Activated CD8-positive, alpha-beta T cell treated with anti-CD3 and anti-CD28 coated beads, Interleukin-2, amount 10 ng/mL, durations not matched to agents 7 days and 5 days (primary cell): ENCODE measurements at regions not wholly inside any gene's neighbourhood (a gene's known extent, or its start where the extent isn't known, plus 50 kb on each side); places are given as distances from the start of the nearest gene placed in this dataset.
"Not testable (repeated sequence)": the region's sequence is repeated elsewhere in the genome, so short reads cannot be mapped to it uniquely, and the experiment has no call there.

Experiments used
- ATAC-seq: fragments of 150-1000 bp; cut with Tn5 transposase; one replicate; pipeline ENCODE4 v1.10.0; 2021; ENCODE audit warnings: moderate library complexity
- CTCF ChIA-PET: fragments of 350-600 bp; sonication (Branson Sonifier 250); formaldehyde crosslinking; loops from one replicate; lab custom pipeline; 2021; ENCODE audit warnings: antibody characterized with exemption; lab: Charles Lee
- POLR2A ChIA-PET: fragments of 350-600 bp; sonication (Branson Sonifier 250); formaldehyde crosslinking; loops from one replicate; lab custom pipeline; 2021; ENCODE audit warnings: antibody characterized with exemption; lab: Charles Lee
- DNase-seq: peaks from one replicate; pipeline ENCODE4 v3.0.0-alpha.2; 2020
- H3K27ac Mint-ChIP-seq: one replicate; pipeline ENCODE4 v1.8.0; 2021; ENCODE audit warnings: mild to moderate bottlenecking, mixed read lengths
- H3K27me3 Mint-ChIP-seq: one replicate; pipeline ENCODE4 v1.8.0; 2021; ENCODE audit warnings: low read depth, mixed read lengths
- H3K36me3 Mint-ChIP-seq: one replicate; pipeline ENCODE4 v1.8.0; 2021; ENCODE audit warnings: low read depth, mixed read lengths
- H3K4me1 Mint-ChIP-seq: one replicate; pipeline ENCODE4 v1.8.0; 2021; ENCODE audit warnings: low read depth, mixed read lengths
- H3K4me3 Mint-ChIP-seq: one replicate; pipeline ENCODE4 v1.8.0; 2021; ENCODE audit warnings: mild to moderate bottlenecking, mixed read lengths
- H3K9me3 Mint-ChIP-seq: one replicate; pipeline ENCODE4 v1.8.0; 2022; ENCODE audit warnings: mixed read lengths; ENCODE audit not compliant: insufficient read depth

DNA sequence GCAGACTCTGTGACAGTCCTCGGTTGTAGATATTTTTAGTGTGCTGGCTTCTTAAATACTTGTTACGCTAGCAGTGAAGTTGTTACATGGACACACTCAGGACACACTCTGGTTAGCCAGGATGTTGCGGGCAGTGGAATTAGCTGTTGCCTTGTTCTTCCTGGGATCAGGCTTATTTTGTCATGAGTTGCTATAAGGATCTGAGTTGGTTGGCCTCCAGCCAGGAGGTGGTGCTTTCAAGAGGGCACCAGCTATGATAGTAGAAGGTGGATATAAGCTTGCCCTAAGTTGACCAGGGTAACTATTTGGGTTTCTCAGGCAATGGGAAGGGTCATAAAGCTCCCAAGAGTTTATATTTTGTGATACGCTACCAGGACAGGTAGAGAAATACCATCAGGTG lies 150.1 kb upstream of the C1GALT1 start:
- no peaks in the 10 kb centered on the region for H3K36me3 Mint-ChIP-seq
- H3K9me3 Mint-ChIP-seq: no peaks in the 10 kb centered on the region
- no peaks in the 10 kb centered on the region for H3K4me1 Mint-ChIP-seq
- ATAC-seq (no peak), DNase-seq (no peak)
- H3K4me3 Mint-ChIP-seq: no peak overlapping the region
- ChIA-PET POLR2A (no interaction called here), CTCF (no interaction called here)
- peaks cover 14% of the 10 kb centered on the region for H3K27me3 Mint-ChIP-seq
- no peak overlapping the region for H3K27ac Mint-ChIP-seq

GRCh38 chr7:7035851-7036250 lies 146.5 kb upstream of the C1GALT1 start:
- ChIA-PET POLR2A (no interaction called here), CTCF (no interaction called here)
- H3K4me3 Mint-ChIP-seq: no peak overlapping the region
- H3K9me3 Mint-ChIP-seq: no peaks in the 10 kb centered on the region
- no peak overlapping the region for H3K27ac Mint-ChIP-seq
- no peaks in the 10 kb centered on the region for H3K4me1 Mint-ChIP-seq
- no peaks in the 10 kb centered on the region for H3K36me3 Mint-ChIP-seq
- DNase-seq (no peak), ATAC-seq (no peak)
- peaks cover 2% of the 10 kb centered on the region for H3K27me3 Mint-ChIP-seq

DNA sequence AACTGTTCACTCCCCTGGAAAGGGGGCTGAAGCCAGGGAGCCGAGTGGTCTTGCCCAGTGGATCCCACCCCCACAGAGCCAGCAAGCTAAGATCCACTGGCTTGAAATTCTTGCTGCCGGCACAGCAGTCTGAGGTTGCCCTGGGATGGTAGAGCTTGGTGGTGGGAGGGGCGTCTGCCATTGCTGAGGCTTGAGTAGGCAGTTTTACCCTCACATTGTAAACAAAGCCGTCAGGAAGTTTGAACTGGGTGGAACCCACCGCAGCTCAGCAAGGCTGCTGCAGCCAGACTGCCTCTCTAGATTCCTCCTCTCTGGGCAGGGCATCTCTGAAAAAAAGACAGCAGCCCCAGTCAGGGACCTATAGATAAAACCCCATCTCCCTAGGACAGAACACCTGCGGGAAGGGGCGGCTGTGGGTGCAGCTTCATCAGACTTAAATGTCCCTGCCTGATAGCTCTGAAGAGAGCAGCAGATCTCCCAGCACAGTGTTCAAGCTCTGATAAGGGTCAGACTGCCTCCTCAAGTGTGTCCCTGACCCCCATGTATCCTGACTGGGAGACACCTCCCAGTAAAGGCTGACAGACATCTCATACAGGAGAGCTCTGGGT lies 140.0 kb upstream of the C1GALT1 start:
- DNase-seq, H3K4me3 Mint-ChIP-seq, H3K27me3 Mint-ChIP-seq, H3K27ac Mint-ChIP-seq, ATAC-seq, POLR2A ChIA-PET, CTCF ChIA-PET, H3K36me3 Mint-ChIP-seq, H3K4me1 Mint-ChIP-seq, H3K9me3 Mint-ChIP-seq: not testable (repeated sequence)

GRCh38 chr7:7044806-7045205 lies 137.5 kb upstream of the C1GALT1 start:
- Mint-ChIP-seq H3K9me3 (no peaks in the 10 kb centered on the region), H3K36me3 (no peaks in the 10 kb centered on the region), H3K27ac (no peak overlapping the region), H3K4me3 (no peak overlapping the region), H3K27me3 (no peaks in the 10 kb centered on the region), H3K4me1 (no peaks in the 10 kb centered on the region)
- DNase-seq (no peak), ATAC-seq (no peak)
- CTCF ChIA-PET: no interaction called here
- POLR2A ChIA-PET: no interaction called here

DNA sequence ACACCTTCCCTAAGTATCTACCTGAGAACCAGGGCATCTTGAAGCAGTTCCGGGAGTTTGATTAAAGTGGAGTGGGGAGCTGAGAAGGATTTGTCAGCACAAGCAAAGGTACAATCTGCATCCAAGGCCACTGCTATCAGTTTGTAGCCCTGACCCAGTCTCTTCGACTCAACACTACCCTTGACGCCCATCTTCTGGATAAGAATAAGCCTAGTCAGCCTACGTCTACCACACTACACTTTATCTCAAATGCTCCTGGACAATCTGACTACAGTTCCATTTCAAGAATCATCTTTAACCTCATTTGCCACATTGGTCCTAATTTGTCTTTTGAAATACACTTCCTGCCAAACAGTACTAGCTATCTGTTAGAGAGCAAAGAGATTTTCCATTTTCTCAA lies 134.1 kb upstream of the C1GALT1 start:
- Mint-ChIP-seq H3K27ac (no peak overlapping the region), H3K36me3 (no peaks in the 10 kb centered on the region)

DNA sequence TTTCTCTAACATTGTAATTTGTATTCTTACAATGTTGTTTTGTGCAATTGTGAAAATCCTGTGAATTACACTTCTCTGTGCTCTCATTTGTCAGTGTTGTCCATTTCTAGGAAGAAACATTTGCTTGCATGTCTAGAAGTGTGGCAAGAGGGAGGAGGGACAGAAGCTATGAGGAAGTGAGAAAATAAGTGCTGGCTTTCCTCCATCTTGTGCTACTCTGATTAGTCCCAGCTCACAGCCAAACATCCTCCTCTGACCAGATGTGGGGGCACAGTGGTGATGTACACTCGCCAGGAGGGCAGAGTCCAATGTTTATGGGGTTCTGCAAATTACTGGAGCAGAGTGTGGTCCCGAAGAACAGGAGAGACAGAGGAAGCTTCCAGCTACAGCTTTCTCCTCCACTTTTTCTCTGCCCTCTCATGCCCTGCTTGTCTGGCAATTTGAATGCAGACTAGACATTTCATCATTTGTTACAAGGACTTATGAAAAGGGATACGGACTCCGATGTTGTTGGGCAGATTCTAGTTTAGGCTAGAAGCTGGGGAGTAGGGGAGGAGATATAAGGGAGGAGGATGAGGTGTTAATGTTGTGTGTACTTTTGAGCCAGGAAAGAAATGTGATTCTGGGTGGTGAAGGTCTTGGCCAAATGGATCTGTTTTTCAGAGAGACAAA lies 131.0 kb upstream of the C1GALT1 start:
- POLR2A ChIA-PET: no interaction called here

More for the DNA sequence above, 134.1 kb upstream of the C1GALT1 start:
- Mint-ChIP-seq H3K9me3 (no peaks in the 10 kb centered on the region), H3K4me3 (no peak overlapping the region), H3K27me3 (no peaks in the 10 kb centered on the region), H3K4me1 (no peaks in the 10 kb centered on the region)
- DNase-seq: no peak
- ChIA-PET CTCF (no interaction called here), POLR2A (no interaction called here)
- ATAC-seq: no peak

GRCh38 chr7:7054252-7054830 lies 128.0 kb upstream of the C1GALT1 start:
- ChIA-PET CTCF (no interaction called here), POLR2A (no interaction called here)
- no peak for DNase-seq
- H3K36me3 Mint-ChIP-seq: no peaks in the 10 kb centered on the region
- H3K9me3 Mint-ChIP-seq: no peaks in the 10 kb centered on the region
- no peak for ATAC-seq
- no peaks in the 10 kb centered on the region for H3K27me3 Mint-ChIP-seq
- H3K4me3 Mint-ChIP-seq: no peak overlapping the region
- no peak overlapping the region for H3K27ac Mint-ChIP-seq
- no peaks in the 10 kb centered on the region for H3K4me1 Mint-ChIP-seq

More for the DNA sequence above, 131.0 kb upstream of the C1GALT1 start:
- no peak for ATAC-seq
- no peak overlapping the region for H3K4me3 Mint-ChIP-seq
- no peak for DNase-seq
- H3K9me3 Mint-ChIP-seq: no peaks in the 10 kb centered on the region
- H3K27me3 Mint-ChIP-seq: no peaks in the 10 kb centered on the region
- no peak overlapping the region for H3K27ac Mint-ChIP-seq
- CTCF ChIA-PET: no interaction called here
- no peaks in the 10 kb centered on the region for H3K4me1 Mint-ChIP-seq
- H3K36me3 Mint-ChIP-seq: no peaks in the 10 kb centered on the region

DNA sequence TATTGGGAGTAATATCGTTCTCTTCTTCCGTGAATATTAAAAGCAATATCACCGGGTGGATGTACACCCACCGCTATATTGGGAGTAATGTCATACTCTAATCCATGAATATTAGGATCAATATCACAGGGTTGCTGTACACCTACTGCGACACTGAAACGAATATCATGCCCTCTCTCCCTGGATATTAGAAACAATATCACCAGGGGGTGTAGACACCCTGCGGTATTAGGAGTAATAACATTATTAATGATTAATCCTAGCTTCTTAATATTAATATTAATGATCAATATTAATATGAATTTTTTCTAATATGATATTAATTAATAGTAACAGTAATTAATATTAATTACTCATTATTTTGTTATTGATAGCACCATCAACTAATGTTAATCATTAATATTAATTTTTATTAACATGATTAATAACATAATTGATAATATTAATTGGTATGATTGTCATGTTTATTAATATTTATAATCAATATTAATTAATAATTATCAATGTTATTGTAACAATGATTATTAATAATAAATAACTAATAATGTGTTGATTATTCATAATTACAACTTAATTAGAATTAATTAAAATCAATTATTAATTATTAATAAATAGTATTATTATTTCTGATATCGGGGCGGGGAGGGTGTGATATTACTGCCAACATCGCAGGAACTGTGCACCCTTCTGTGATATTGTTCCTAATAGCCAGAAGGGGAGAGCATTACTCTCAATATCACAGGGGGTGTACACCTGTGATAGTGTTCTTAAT lies 121.3 kb upstream of the C1GALT1 start:
- no peaks in the 10 kb centered on the region for H3K36me3 Mint-ChIP-seq
- no peak overlapping the region for H3K27ac Mint-ChIP-seq
- ATAC-seq: no peak
- no peaks in the 10 kb centered on the region for H3K4me1 Mint-ChIP-seq
- no peak overlapping the region for H3K4me3 Mint-ChIP-seq
- no peaks in the 10 kb centered on the region for H3K27me3 Mint-ChIP-seq
- no peak for DNase-seq
- ChIA-PET CTCF (no interaction called here), POLR2A (no interaction called here)
- no peaks in the 10 kb centered on the region for H3K9me3 Mint-ChIP-seq

GRCh38 chr7:7077945-7078344 lies 104.4 kb upstream of the C1GALT1 start:
- Mint-ChIP-seq H3K4me3 (no peak overlapping the region), H3K9me3 (no peaks in the 10 kb centered on the region), H3K27me3 (peaks cover 11% of the 10 kb centered on the region), H3K36me3 (no peaks in the 10 kb centered on the region), H3K27ac (no peak overlapping the region), H3K4me1 (no peaks in the 10 kb centered on the region)
- no peak for ATAC-seq
- CTCF ChIA-PET: no interaction called here
- POLR2A ChIA-PET: no interaction called here
- no peak for DNase-seq

GRCh38 chr7:7080802-7081201 lies 101.5 kb upstream of the C1GALT1 start:
- Mint-ChIP-seq H3K4me3 (no peak overlapping the region), H3K9me3 (no peaks in the 10 kb centered on the region), H3K27me3 (peaks cover 16% of the 10 kb centered on the region), H3K4me1 (no peaks in the 10 kb centered on the region), H3K27ac (no peak overlapping the region), H3K36me3 (no peaks in the 10 kb centered on the region)
- DNase-seq (no peak), ATAC-seq (no peak)
- POLR2A ChIA-PET: no interaction called here
- CTCF ChIA-PET: interaction anchor here (1.7 kb wide), 1 partner anchor 22 kb away, joined by 4 read pairs; no protein-coding TSS in a partner anchor

- ChIA-PET CTCF (interaction anchor here (1.4 kb wide), 1 partner anchor 13 kb away, joined by 4 read pairs; no protein-coding TSS in a partner anchor), POLR2A (no interaction called here)
- Mint-ChIP-seq H3K27ac (no peak overlapping the region), H3K4me3 (no peak overlapping the region), H3K27me3 (peaks cover 2% of the 10 kb centered on the region), H3K36me3 (no peaks in the 10 kb centered on the region), H3K9me3 (no peaks in the 10 kb centered on the region), H3K4me1 (no peaks in the 10 kb centered on the region)
- DNase-seq (no peak), ATAC-seq (no peak)
Observed at GRCh38 chr7:7090460-7090859, 91.9 kb upstream of the C1GALT1 start.
